Right lung (tissue), 2 donors: ENCODE measurements at regions not wholly inside any gene's neighbourhood (a gene's known extent, or its start where the extent isn't known, plus 50 kb on each side); places are given as distances from the start of the nearest gene placed in this dataset.

Source experiments
- DNase-seq, 2 donors: peaks; one replicate each; pipeline ENCODE4 v3.0.0-alpha.2; 2013

DNA sequence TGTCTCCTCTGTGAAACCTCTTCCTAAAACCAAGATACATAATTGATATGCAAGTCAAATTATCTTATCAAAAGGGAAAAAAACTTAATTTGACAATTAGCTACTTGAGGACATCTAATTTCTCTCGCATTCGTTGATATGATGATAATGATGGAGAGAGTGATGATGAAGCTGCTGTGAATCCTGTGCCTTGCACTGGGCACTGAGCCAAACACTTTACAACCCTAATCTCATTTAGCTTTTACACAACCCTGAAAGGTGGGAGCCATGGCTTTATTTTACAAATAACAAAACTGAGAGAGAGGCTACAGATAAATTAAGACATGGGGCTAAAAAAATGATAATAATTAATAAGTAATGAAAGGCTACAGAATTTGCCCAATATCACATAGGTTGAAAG is 176.0 kb downstream of the NOC3L start:
- DNase-seq = no peak

- DNase-seq = no peak
Observed at GRCh38 chr10:94192333-94192732, 170.4 kb downstream of the NOC3L start.

- DNase-seq = no peak
Observed at GRCh38 chr10:94192974-94193373, 169.8 kb downstream of the NOC3L start.

DNA sequence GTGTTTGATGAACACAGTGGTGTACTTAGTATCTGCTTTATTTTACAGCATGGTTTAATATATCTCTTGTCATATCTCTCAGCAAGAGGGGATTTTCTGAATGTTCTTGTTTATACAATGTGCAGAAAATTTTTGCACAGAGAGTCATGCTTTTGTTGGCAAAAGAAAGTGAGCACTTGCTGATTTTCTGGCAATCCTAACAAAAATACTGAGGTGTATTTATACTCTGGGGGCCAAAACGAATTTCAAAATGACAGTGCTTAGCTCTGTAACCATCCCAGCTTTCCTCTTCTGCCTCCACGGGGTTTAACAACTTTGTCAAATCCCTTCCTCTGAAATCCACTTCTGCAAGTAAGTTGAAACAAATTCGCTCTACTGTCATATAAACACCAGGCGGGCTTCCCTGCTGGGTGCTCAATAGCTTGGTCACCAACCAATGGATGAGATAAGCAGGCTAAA is 169.2 kb downstream of the NOC3L start:
- DNase-seq = no peak

GRCh38 chr10:94194256-94194655 is 168.5 kb downstream of the NOC3L start:
- no peak for DNase-seq

GRCh38 chr10:94197241-94197640 is 165.5 kb downstream of the NOC3L start:
- no peak for DNase-seq

DNA sequence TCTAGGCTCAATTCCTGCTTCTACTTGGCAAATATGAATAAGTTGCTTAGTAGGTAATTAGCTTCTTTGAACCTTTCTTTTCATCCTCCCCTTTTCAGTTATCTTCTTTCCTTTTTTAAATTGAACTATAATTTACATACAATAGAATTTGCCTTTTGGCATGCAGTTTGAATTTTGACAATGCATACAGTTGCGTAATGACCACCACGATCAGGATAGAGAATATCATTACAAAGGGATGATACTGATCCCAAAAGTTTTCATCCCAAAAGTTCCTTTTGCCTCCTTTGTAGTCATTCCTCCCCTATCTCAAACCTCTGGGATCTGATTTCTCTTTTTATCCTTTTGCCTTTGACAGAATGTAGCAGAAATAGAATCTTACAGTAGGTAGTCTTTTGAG is 164.4 kb downstream of the NOC3L start:
- no peak for DNase-seq

GRCh38 chr10:94199565-94199964 is 163.2 kb downstream of the NOC3L start:
- no peak for DNase-seq

DNA sequence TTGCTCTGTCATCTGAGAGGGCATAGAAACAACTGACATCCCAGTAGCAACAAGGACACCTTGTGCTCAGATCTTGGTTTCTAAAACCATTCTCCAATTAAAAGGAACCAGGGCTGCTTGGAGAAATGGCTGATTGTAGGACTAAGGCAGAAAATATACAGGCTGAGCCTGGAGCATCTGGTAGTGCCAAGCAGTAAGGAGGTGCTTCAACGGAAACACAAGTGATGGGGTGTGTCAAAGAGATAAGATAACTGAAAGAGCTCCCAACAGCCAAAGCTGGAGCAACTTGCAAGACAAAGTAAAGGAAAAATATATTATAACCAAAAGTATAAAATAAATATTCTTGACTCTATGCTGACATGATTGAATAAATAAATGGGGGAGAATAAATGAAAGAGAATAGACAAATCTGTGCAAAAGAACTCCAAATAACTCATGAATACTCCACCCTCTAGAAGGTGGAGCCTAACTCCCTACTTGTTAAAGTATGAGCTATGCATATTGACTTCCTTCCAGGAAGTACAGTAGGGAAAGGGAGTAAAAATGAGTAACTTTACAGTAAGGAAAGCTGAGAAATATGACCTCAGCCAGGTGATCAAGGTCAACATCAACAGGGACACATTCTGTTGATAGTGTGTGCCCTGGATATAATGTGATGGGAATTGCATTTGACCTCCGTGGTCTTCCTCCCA is 162.4 kb downstream of the NOC3L start:
- no peak for DNase-seq

DNA sequence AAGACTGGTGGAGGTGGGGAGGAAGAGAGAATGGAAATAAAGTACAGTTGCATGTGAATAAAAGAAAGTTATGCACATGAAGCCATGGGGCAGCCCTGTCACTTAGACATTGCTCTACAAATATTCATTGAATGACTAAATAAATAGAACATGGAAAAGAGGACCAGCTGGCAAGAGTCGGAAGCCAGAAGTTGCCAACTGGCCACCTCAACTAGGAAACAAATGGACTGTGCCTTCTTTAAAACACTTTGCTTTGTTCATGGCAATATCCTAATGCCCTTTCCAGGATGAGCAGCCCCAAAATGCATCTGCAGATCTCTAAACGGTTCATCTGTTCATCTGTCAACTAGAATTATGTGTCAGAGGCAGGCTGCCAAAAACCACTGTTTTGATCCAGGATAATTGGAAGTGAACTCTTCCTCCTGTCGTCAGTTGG is 157.3 kb downstream of the NOC3L start:
- peak; percentile 51 to 58 for DNase-seq

- no peak for DNase-seq
Observed at GRCh38 chr10:94206176-94206575, 156.6 kb downstream of the NOC3L start.

- DNase-seq = no peak
Observed at GRCh38 chr10:94208315-94208714, 154.4 kb downstream of the NOC3L start.

DNA sequence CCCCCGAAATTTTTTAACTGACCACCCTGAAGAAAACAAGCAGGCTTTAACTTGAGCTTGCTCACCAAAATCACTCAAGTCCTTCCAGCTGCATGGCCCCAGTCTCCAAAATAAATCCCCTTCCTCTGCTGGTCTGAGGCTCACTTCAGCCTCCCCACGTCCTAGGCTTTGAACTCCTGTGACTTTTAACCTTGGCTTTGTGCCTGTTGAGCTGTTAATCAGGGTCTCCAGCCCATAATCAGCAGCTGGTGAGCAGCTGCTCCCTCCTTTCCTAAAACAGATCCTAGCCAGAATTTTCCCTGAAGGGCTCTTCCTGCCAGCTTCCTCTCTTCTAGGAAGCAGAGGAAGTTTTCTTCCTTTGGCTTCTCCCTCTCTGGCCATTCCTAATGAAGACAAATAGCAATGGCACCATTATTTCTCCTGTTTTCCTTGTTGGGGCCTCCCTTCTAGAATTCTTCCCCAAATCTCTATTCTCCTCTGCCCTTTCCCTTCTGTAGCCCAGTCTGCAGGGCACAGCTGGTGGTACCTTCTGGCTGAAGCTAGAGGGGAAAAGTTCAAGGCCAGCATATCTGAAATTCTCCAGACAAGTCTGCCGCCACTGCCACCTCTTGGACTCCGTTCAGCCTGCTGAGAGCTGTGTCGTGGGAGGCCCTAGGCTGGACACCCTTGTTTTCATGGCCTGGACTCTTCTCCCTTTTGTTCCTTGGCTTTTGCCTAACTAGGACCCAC is 152.1 kb downstream of the NOC3L start:
- peak; percentile 76 to 83 for DNase-seq

- DNase-seq = no peak
Observed at GRCh38 chr10:94211169-94211510, 151.6 kb downstream of the NOC3L start.

DNA sequence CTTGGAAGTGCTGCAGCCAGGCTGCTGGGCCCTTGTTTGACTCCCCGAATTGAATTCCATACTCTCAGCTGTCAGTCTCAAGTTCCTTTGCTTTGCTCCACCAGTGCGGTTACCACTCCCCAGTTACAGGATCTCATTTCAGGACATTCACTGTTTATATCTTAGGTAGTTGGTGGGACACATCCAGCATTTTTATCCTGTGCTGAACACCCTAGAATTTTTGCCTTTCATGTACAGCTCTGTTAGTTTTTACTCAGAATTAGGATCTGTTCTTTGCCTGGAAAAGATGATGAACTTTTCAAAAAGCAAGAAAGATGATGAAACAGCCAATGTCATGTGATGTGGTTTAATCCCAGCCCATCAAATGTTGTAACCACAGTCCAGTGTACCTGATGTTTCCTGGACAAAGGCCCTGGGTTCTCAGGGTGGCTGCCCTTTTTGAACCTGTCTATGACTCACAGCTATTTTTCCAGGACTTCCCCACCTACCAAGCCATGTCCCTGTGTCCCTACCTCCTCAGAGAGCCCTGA is 149.7 kb downstream of the NOC3L start:
- no peak for DNase-seq

DNA sequence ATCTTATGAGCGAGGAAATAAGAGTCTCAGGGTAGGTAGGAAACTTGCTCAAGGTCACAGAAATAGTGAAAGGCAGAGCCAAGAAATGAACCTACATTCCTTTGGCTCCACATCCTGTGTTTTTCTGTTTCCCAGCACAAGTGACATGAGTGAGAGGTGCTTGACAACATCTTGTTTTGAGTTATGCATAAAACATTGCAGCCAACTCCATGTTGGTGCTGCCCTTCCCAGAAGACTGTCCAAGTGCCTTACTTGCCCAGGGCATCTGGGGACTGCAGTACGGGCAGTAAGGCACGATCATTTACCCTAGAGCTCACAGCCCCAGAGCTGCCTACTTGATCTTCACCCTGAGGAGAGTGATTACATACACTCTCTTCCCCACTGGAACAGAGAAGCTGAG is 148.8 kb downstream of the NOC3L start:
- no peak for DNase-seq

GRCh38 chr10:94214481-94214893 is 148.3 kb downstream of the NOC3L start:
- no peak for DNase-seq

GRCh38 chr10:94216201-94216600 is 146.5 kb downstream of the NOC3L start:
- no peak for DNase-seq

DNA sequence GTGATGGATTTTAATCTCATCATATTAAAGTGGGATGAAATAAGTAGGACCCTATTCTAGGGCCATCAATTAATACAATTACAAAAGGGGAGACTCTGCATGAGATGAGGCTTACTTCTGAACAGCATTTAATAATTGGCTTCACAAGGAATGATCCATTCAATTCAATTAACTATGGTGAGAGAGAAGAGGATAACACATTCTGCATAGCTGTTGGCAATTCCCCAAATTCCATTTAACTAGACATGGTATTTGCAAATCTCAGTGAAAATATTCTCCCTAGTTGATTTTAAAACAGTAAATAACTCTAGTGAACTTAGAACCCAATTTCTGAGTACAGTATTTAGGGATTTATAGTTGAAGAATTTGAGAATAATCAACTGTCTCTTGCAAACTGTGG is 145.3 kb downstream of the NOC3L start:
- no peak for DNase-seq

- no peak for DNase-seq
Observed at GRCh38 chr10:94218493-94219183, 144.1 kb downstream of the NOC3L start.

GRCh38 chr10:94219829-94220228 is 142.9 kb downstream of the NOC3L start:
- DNase-seq = no peak

GRCh38 chr10:94220717-94221116 is 142.0 kb downstream of the NOC3L start:
- no peak for DNase-seq
